ENCODE measurements at regions not wholly inside any gene's neighbourhood (a gene's known extent, or its start where the extent isn't known, plus 50 kb on each side); places are given as distances from the start of the nearest gene placed in this dataset.

DNA sequence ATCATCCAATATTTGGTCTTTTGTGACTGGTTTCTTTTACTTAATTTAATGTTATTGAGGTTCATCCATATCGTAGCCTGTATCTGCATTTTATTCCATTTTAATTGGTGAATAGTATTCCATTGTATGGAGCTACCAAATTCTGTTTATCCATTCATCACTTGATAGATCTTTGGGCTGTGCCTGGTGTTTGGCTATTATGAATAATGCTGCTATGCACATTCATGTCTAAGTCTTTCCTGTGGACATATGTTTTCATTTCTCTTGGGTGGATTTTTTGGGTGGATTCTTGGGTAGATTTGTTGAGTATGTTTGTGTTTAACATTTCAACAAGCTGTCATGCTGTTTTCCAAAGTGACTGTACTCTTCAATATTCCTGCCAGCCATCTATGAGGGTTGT lies 52.5 kb upstream of the NEDD4L start:
- peaks cover 31% of the 10 kb centered on the region for H3K27me3 Mint-ChIP-seq
- no peak overlapping the region for H3K27ac Mint-ChIP-seq
- DNase-seq, result no peak
- H3K4me1 Mint-ChIP-seq, result peaks cover 6% of the 10 kb centered on the region
- H3K36me3 Mint-ChIP-seq, result no peaks in the 10 kb centered on the region
- no peak overlapping the region for H3K4me3 Mint-ChIP-seq
- H3K9me3 Mint-ChIP-seq, result no peaks in the 10 kb centered on the region

- Mint-ChIP-seq H3K4me1 (no peaks in the 10 kb centered on the region), H3K36me3 (no peaks in the 10 kb centered on the region), H3K27me3 (peaks cover 24% of the 10 kb centered on the region), H3K4me3 (no peak overlapping the region), H3K9me3 (no peaks in the 10 kb centered on the region), H3K27ac (no peak overlapping the region)
- DNase-seq, result no peak
Measured at GRCh38 chr18:57989536-57989935, 54.5 kb upstream of the NEDD4L start.

DNA sequence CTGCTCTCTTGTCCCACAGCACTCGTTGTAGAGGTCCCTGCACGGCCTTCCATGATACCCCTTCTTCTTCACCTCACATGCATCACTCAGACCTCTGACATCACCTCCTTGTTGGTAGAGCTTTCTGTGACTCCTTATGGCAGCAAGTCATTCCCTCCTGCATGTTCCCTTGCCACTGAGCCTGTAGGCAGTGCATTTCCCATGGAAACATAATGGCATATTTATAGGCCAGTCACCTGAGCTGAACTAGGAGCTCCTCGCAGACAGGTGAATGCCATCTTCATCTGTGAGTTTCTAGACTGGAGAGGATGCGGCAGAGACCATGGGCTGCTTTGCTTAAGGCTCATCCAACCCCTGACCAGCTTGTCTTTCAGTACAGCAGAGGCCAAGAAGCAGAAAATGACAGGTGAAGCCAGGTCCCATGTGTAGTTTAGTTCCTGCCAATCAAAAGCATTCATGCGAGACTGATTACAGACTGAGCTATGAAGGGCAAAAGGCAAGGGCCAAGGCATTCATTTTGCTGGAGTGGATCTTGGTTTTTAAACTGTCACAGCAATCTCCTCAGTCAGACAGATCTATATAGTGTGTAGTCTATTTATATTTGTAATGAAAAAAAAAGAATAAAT lies 59.4 kb upstream of the NEDD4L start:
- Mint-ChIP-seq H3K36me3 (no peaks in the 10 kb centered on the region), H3K9me3 (no peaks in the 10 kb centered on the region), H3K27ac (no peak overlapping the region), H3K4me3 (no peak overlapping the region), H3K4me1 (no peaks in the 10 kb centered on the region), H3K27me3 (peaks cover 4% of the 10 kb centered on the region)
- no peak for DNase-seq

GRCh38 chr18:57983965-57984364 lies 60.1 kb upstream of the NEDD4L start:
- Mint-ChIP-seq H3K27me3 (peaks cover 4% of the 10 kb centered on the region), H3K4me1 (no peaks in the 10 kb centered on the region), H3K36me3 (no peaks in the 10 kb centered on the region), H3K27ac (no peak overlapping the region), H3K9me3 (no peaks in the 10 kb centered on the region), H3K4me3 (no peak overlapping the region)
- no peak for DNase-seq

- Mint-ChIP-seq H3K9me3 (no peaks in the 10 kb centered on the region), H3K27me3 (peaks cover 4% of the 10 kb centered on the region), H3K27ac (peak overlapping the region; percentile 49), H3K4me3 (no peak overlapping the region), H3K4me1 (no peaks in the 10 kb centered on the region), H3K36me3 (no peaks in the 10 kb centered on the region)
- DNase-seq, result no peak
Measured at GRCh38 chr18:57983472-57983871, 60.6 kb upstream of the NEDD4L start.

- no peak overlapping the region for H3K27ac Mint-ChIP-seq
- H3K36me3 Mint-ChIP-seq, result no peaks in the 10 kb centered on the region
- no peak for DNase-seq
- no peaks in the 10 kb centered on the region for H3K9me3 Mint-ChIP-seq
- peaks cover 10% of the 10 kb centered on the region for H3K27me3 Mint-ChIP-seq
- H3K4me1 Mint-ChIP-seq, result no peaks in the 10 kb centered on the region
- H3K4me3 Mint-ChIP-seq, result no peak overlapping the region
Measured at GRCh38 chr18:57982372-57983021, 61.5 kb upstream of the NEDD4L start.

- Mint-ChIP-seq H3K9me3 (no peaks in the 10 kb centered on the region), H3K4me3 (no peak overlapping the region), H3K27me3 (peaks cover 11% of the 10 kb centered on the region), H3K4me1 (no peaks in the 10 kb centered on the region), H3K27ac (no peak overlapping the region), H3K36me3 (no peaks in the 10 kb centered on the region)
- no peak for DNase-seq
Measured at GRCh38 chr18:57981308-57982028, 62.6 kb upstream of the NEDD4L start.

DNA sequence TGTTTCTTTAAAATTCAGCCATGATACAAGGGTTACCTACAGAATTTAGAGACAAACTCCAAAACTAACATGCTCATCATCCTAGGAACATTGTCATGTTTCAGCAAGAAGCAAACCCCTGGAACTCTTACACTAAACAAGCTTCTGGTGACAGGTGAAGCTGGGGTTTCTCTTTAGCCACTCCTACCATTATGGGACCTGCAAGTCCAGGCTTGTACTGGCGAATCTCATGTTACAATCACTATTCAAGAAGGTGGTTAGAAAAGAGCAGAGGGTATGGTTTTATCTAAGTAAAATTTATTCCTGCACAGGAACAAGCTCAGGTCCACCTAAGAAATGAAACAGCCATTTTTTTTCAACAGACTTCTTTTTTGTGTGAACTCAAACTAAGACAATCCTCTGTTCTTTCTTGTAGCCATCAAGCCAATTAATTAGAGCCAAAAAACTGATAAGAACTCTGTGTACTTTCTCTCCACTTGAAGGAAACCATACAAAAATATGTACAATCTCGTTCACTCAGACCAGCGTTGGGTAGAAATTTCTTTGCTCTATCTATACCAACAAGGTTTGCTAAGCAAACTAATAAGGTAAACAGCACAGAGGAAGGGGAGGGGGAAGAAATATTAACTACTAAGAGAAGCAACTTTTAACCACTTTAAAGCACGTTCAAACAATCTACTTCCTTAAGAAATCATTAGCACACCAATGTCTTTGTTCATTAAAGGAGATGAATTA lies 63.3 kb upstream of the NEDD4L start:
- no peak for DNase-seq
- H3K9me3 Mint-ChIP-seq, result no peaks in the 10 kb centered on the region

DNA sequence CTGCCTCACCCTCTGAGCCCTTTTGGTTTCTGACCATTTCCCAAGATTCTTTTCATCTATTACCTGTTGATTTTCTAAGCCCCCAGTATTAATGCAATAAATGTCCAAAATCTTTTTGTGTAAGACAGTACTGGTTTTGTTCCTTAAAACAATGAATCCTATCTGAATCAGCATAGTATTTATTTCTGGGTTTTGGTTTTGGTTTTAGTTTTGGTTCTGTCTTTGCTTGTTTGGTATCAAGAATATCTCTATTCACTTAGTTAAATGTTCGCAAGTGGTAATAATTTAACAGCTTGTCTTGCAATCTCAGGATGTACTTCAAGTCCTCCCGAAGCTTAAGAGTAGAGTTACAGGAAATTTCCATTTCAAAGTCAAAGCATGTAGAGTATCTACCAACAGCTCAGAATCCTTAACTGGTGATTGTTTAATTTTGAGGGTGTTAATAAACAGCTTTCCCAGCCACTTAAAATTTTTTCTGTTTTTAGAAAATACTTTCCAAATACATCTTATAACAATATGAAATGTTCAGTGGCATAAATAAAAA lies 67.7 kb upstream of the NEDD4L start:
- no peak for DNase-seq
- Mint-ChIP-seq H3K27me3 (peaks cover 7% of the 10 kb centered on the region), H3K9me3 (no peaks in the 10 kb centered on the region), H3K27ac (no peak overlapping the region), H3K36me3 (no peaks in the 10 kb centered on the region), H3K4me1 (peaks cover 6% of the 10 kb centered on the region), H3K4me3 (no peak overlapping the region)

More for the DNA sequence above, 63.3 kb upstream of the NEDD4L start:
- Mint-ChIP-seq H3K36me3 (no peaks in the 10 kb centered on the region), H3K27me3 (peaks cover 11% of the 10 kb centered on the region), H3K4me1 (peaks cover 6% of the 10 kb centered on the region), H3K27ac (no peak overlapping the region), H3K4me3 (no peak overlapping the region)

- Mint-ChIP-seq H3K36me3 (no peaks in the 10 kb centered on the region), H3K27ac (no peak overlapping the region), H3K4me1 (peaks cover 6% of the 10 kb centered on the region), H3K27me3 (peaks cover 7% of the 10 kb centered on the region), H3K9me3 (no peaks in the 10 kb centered on the region), H3K4me3 (no peak overlapping the region)
- no peak for DNase-seq
Measured at GRCh38 chr18:57975805-57976204, 68.2 kb upstream of the NEDD4L start.

DNA sequence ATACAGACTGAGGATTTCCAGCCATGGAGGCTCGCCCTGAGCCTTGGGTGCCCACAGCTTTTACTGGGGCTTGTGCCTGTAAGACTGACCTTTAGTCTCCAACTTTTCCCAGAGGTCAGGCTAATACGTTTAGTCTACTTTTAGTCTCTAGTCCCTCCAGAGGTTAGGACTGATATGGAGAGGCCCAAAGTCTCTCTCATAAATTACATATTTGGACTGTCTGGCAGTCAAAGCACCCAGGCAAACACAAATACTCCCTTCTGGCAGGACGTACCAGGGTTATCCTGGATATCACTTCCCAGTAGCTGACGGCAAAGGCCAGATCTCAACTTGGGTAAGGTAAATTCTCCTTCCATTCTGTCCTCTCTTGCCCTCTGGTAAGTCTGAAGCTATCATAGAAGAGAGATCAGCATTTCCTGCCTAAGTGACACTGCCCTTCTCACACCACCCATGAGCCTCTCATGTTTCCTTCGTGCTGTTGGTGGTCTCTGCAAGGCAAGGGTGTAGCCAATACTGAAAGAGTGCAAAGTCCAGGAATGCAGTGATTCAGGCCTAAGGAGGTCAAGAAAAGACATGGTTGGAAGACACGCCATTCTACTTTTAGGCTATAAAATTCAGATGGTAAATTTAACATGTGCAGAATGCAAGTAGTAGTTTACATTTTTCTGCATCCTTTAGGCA lies 69.3 kb upstream of the NEDD4L start:
- Mint-ChIP-seq H3K4me3 (no peak overlapping the region), H3K36me3 (no peaks in the 10 kb centered on the region), H3K27me3 (peaks cover 7% of the 10 kb centered on the region), H3K9me3 (no peaks in the 10 kb centered on the region), H3K4me1 (peaks cover 11% of the 10 kb centered on the region), H3K27ac (no peak overlapping the region)
- no peak for DNase-seq

GRCh38 chr18:57973889-57974288 lies 70.1 kb upstream of the NEDD4L start:
- no peak for DNase-seq
- H3K36me3 Mint-ChIP-seq, result no peaks in the 10 kb centered on the region
- H3K27ac Mint-ChIP-seq, result no peak overlapping the region
- H3K4me3 Mint-ChIP-seq, result no peak overlapping the region
- H3K9me3 Mint-ChIP-seq, result no peaks in the 10 kb centered on the region
- H3K27me3 Mint-ChIP-seq, result peaks cover 7% of the 10 kb centered on the region
- H3K4me1 Mint-ChIP-seq, result peaks cover 15% of the 10 kb centered on the region

- Mint-ChIP-seq H3K27ac (no peak overlapping the region), H3K9me3 (no peaks in the 10 kb centered on the region), H3K36me3 (no peaks in the 10 kb centered on the region), H3K27me3 (peaks cover 8% of the 10 kb centered on the region), H3K4me1 (peaks cover 9% of the 10 kb centered on the region), H3K4me3 (no peak overlapping the region)
- peak; percentile 2 for DNase-seq
Measured at GRCh38 chr18:57970356-57971095, 73.5 kb upstream of the NEDD4L start.

- Mint-ChIP-seq H3K27me3 (peaks cover 11% of the 10 kb centered on the region), H3K36me3 (no peaks in the 10 kb centered on the region), H3K4me3 (no peak overlapping the region), H3K27ac (no peak overlapping the region), H3K4me1 (peaks cover 9% of the 10 kb centered on the region), H3K9me3 (no peaks in the 10 kb centered on the region)
- no peak for DNase-seq
Measured at GRCh38 chr18:57969824-57970223, 74.2 kb upstream of the NEDD4L start.
